ENCODE measurements at regions not wholly inside any gene's neighbourhood (a gene's known extent, or its start where the extent isn't known, plus 50 kb on each side); places are given as distances from the start of the nearest gene placed in this dataset.
A peak's percentile ranks its signal among the peaks of the same experiment; 100 is the strongest.
"Not testable (repeated sequence)": the region's sequence is repeated elsewhere in the genome, so short reads cannot be mapped to it uniquely, and the experiment has no call there.

DNA sequence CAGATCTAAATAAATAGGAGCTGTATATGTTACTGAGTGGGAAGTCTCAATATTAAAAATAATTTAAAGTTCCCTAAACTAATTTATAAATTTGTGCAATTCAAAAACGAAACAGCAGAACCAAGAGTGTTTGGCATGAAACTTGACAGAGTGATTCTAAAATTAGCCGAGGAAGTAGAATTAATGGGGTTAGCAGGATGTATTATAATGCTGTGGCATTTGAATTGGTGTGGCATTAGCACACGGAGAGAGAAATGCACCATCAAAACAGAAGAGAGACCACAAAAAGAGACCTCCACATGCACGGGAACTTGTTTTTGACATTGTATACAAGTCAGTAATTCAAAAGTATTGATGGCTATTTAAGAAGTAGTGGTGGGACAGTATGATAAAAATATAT, 366.0 kb upstream of the RGS6 start:
- TF ChIP-seq CTCF (IDR thresholded peaks at IDR 0.05) = no peak
- Histone ChIP-seq H3K27ac (no peak overlapping the region), H3K4me3 (no peak overlapping the region)
- no peak for DNase-seq (ENCODE audit: low spot score)

DNA sequence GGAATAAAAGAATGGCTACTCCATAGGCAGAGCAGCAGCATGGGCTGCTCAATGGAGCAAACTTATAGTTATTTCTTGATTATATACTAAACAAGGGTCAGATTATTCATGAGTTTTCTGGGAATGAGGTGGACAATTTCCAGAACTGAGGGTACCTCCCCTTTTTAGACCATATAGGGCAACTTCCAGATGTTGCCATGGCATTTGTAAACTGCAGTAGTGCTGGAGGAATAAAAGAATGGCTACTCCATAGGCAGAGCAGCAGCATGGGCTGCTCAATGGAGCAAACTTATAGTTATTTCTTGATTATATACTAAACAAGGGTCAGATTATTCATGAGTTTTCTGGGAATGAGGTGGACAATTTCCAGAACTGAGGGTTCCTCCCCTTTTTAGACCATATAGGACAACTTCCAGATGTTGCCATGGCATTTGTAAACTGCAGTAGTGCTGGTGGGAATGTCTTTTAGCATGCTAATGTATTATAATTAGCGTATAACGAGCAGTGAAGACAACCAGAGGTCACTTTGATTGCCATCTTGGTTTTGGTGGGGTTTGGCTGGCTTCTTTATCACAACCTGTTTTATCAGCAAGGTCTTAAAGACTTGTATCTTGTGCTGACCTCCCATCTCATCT, 364.6 kb upstream of the RGS6 start:
- H3K27ac ChIP-seq; H3K4me3 ChIP-seq; DNase-seq (ENCODE audit: low spot score): not testable (repeated sequence)

DNA sequence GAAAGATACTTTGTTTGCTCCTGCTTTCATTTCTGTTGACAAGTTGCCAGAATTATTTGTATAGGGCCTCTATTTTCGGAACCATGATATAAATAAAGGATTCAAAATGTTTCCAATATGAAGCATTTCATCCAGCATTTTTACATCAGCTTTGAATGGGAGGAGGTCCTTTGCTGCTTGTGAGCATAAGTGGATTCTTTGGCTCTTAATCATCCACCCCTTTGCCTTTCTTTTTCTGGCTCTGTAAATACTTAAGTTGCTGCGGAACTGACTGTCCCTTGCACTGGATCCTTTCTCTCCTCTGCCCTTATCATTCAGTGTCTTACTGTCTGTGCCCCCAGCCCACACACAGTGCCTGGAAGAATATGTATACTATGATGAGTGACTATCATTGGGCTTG, 357.3 kb upstream of the RGS6 start:
- Histone ChIP-seq H3K4me3 (no peak overlapping the region), H3K27ac (peak overlapping the region in 1 of 2 donors; percentile 35)
- no peak for TF ChIP-seq CTCF (IDR thresholded peaks at IDR 0.05)
- no peak for DNase-seq (ENCODE audit: low spot score)

- TF ChIP-seq CTCF (IDR thresholded peaks at IDR 0.05) = no peak
- Histone ChIP-seq H3K4me3 (no peak overlapping the region), H3K27ac (no peak overlapping the region)
- no peak for DNase-seq (ENCODE audit: low spot score)
Measured at GRCh38 chr14:71576472-71576871, 355.8 kb upstream of the RGS6 start.

DNA sequence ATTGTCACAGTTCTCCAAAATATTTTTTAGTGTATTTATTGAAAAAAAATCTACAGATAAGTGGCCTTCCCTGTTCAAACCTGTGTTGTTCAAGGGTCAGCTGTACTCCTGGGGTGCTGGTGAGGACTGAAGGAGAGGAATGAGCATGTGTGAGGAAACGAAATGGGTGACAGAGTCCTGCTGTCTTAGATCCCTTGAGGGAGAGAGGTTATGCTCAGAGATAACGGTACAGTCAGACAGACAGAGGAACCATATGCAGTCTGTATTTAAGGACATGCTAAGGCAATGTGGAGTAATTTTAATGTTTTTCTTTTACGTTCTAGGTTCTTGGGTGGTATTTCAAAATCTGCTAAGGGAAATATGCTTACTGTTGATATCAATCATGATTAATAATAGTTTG, 352.9 kb upstream of the RGS6 start:
- no peak for TF ChIP-seq CTCF (IDR thresholded peaks at IDR 0.05)
- H3K4me3 ChIP-seq = no peak overlapping the region
- no peak overlapping the region for H3K27ac ChIP-seq
- DNase-seq (ENCODE audit: low spot score) = no peak

- Histone ChIP-seq H3K4me3 (no peak overlapping the region), H3K27ac (peak overlapping the region; percentile 30 to 51)
- no peak for DNase-seq (ENCODE audit: low spot score)
- no peak for TF ChIP-seq CTCF (IDR thresholded peaks at IDR 0.05)
Measured at GRCh38 chr14:71582705-71583104, 349.5 kb upstream of the RGS6 start.

DNA sequence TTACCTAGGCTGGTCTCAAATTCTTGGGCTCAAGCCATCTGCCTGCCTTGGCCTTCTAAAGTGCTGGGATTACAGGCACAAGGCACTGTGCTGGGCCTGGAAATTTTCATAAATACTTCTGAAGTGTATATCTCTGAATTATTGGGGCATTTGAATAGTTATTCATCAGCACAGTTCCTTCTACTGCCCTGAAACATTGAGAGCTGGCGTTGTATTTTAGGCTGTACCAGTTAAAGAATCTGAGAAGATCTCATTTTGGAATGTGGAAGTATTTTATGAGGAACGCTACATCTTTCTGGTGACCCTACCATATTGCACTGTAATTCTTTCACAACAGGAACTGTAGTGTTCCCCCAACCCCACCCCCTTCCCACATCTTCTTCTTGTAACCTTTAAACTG, 349.0 kb upstream of the RGS6 start:
- Histone ChIP-seq H3K27ac (peak overlapping the region; percentile 30 to 51), H3K4me3 (no peak overlapping the region)
- no peak for DNase-seq (ENCODE audit: low spot score)
- no peak for TF ChIP-seq CTCF (IDR thresholded peaks at IDR 0.05)

GRCh38 chr14:71583705-71584104, 348.5 kb upstream of the RGS6 start:
- no peak overlapping the region for H3K4me3 ChIP-seq
- TF ChIP-seq CTCF (IDR thresholded peaks at IDR 0.05) = no peak
- H3K27ac ChIP-seq = no peak overlapping the region
- no peak for DNase-seq (ENCODE audit: low spot score)
